K562 (cell line): ENCODE measurements at regions not wholly inside any gene's neighbourhood (a gene's known extent, or its start where the extent isn't known, plus 50 kb on each side); places are given as distances from the start of the nearest gene placed in this dataset.

Source experiments
- ATAC-seq: fragments of 200-7000 bp; cut with Tn5 transposase; 3 replicates; pipeline ENCODE4 v1.9.1; 2020; ENCODE audit warnings: moderate library complexity
- BruUV-seq: library from RNA; stranded (reverse); fragments of 400-500 nt; replicated peaks from 2 replicates; lab custom pipeline; 2021; lab: Mats Ljungman, UMichigan
- CTCF ChIA-PET: fragments of 300-600 bp; formaldehyde crosslinking; extraction: SDS; loops from one replicate; lab custom pipeline; 2021; ENCODE audit warnings: low intra/inter-chr PET ratio; lab: Yijun Ruan, JAX
- POLR2A ChIA-PET: fragments of 300-600, 350-650 bp; sonication (Branson Sonifier 250); formaldehyde crosslinking; extraction: SDS; loops from one replicate; lab custom pipeline; 2021; ENCODE audit warnings: antibody characterized with exemption, inconsistent platforms; lab: Yijun Ruan, JAX
- DNase-seq, 4 experiments: peaks; one replicate each; pipeline versions ENCODE4 v3.0.0 to v3.0.0-alpha.2; 2011 to 2018; ENCODE audit warnings: low spot score in 3 of 4, mixed read lengths in 3 of 4; ENCODE audit errors: extremely low read depth in 1 of 4
- FAIRE-seq: peaks from 2 replicates; lab custom pipeline; 2011; peaks lifted over from hg19 to GRCh38; lab: Jason Lieb, UNC
- H2AFZ ChIP-seq: 2 replicates; pipeline ENCODE4 v1.6.0; 2011; ENCODE audit warnings: low read depth, low read length, control low read depth, inconsistent platforms
- H3K27ac ChIP-seq: fragments of 200-600 bp; 3 replicates; pipeline ENCODE4 v1.8.0; 2011; ENCODE audit warnings: low read depth, mild to moderate bottlenecking, control low read depth, inconsistent platforms, low read length, moderate library complexity, mixed read lengths; ENCODE audit errors: extremely low read depth
- H3K27me3 ChIP-seq, 2 experiments: fragments of 300-600 bp in 1 of 2; 2 replicates in 1 of 2; 3 replicates in 1 of 2; pipeline versions ENCODE4 v1.6.0 to v1.8.0; 2011; ENCODE audit warnings: inconsistent platforms in 2 of 2, low read length in 2 of 2, mild to moderate bottlenecking in 1 of 2, mixed read lengths in 1 of 2, moderate library complexity in 1 of 2; ENCODE audit not compliant: control insufficient read depth in 2 of 2, insufficient read depth in 2 of 2
- H3K36me3 ChIP-seq: fragments of 300-600 bp; 3 replicates; pipeline ENCODE4 v1.8.0; 2011; ENCODE audit warnings: mild to moderate bottlenecking, low read length, inconsistent platforms; ENCODE audit not compliant: control insufficient read depth, insufficient read depth
- H3K4me1 ChIP-seq, 2 experiments: fragments of 200-600 bp in 1 of 2; replicated peaks in 1 of 2; 2 replicates in 1 of 2; 3 replicates in 1 of 2; pipeline versions ENCODE4 v1.5.1 to v1.8.0; 2011; ENCODE audit warnings: inconsistent platforms in 2 of 2, low read length in 2 of 2, mild to moderate bottlenecking in 1 of 2, mixed read lengths in 1 of 2, moderate library complexity in 1 of 2; ENCODE audit not compliant: control insufficient read depth in 2 of 2, insufficient read depth in 2 of 2
- H3K4me2 ChIP-seq: 2 replicates; pipeline ENCODE4 v1.6.1; 2011; ENCODE audit warnings: low read length, control low read depth, inconsistent platforms, mixed read lengths; ENCODE audit not compliant: insufficient read depth
- H3K4me3 ChIP-seq: fragments of 200-600 bp; sonication (generic), shearing (Covaris generic); 2 replicates; pipeline ENCODE4 v1.5.1; 2016; ENCODE audit warnings: control low read depth, inconsistent platforms
- H3K79me2 ChIP-seq: fragments of 200-600 bp; 3 replicates; pipeline ENCODE4 v1.8.0; 2011; ENCODE audit warnings: low read length, inconsistent platforms; ENCODE audit not compliant: control insufficient read depth, insufficient read depth
- H3K9ac ChIP-seq, 2 experiments: 2 replicates each; pipeline versions ENCODE4 v1.6.0 to v1.6.1; 2011; ENCODE audit warnings: low read depth in 2 of 2, low read length in 2 of 2, control low read depth in 1 of 2, inconsistent platforms in 1 of 2, mild to moderate bottlenecking in 1 of 2, mixed read lengths in 1 of 2; ENCODE audit not compliant: insufficient read depth in 1 of 2
- H3K9me1 ChIP-seq: one replicate; pipeline ENCODE4 v1.6.0; 2011; ENCODE audit warnings: inconsistent platforms, mild to moderate bottlenecking, low read length, moderate library complexity; ENCODE audit not compliant: control insufficient read depth, insufficient read depth
- H3K9me3 ChIP-seq: replicated peaks from 2 replicates; pipeline ENCODE4 v1.5.1; 2011; ENCODE audit warnings: low read depth, low read length, inconsistent platforms; ENCODE audit not compliant: control insufficient read depth, insufficient read depth
- H4K20me1 ChIP-seq: replicated peaks from 2 replicates; pipeline ENCODE4 v1.6.1; 2011; ENCODE audit warnings: low read length, inconsistent platforms, mixed read lengths; ENCODE audit not compliant: control insufficient read depth, insufficient read depth
- KDM2B ChIP-seq: fragments of 250-450 bp; sonication (Bioruptor Pico); IDR thresholded peaks from 2 replicates; pipeline ENCODE4 v1.8.0; 2021; ENCODE audit warnings: mild to moderate bottlenecking, moderate library complexity
- MYC ChIP-seq, 2 experiments: fragments of 250-450 bp in 1 of 2; sonication (Bioruptor Pico) in 1 of 2; IDR thresholded peaks; 2 replicates each; pipeline versions ENCODE4 v1.5.1 to v1.6.1; 2012 to 2021; ENCODE audit warnings: low read depth in 2 of 2, borderline replicate concordance in 1 of 2, improper control_type of control experiment in 1 of 2, low read length in 1 of 2, mild to moderate bottlenecking in 1 of 2, moderate library complexity in 1 of 2
- RBFOX2 ChIP-seq: fragments of 200-400 bp; formaldehyde crosslinking; IDR thresholded peaks from 2 replicates; pipeline ENCODE4 v1.6.1; 2017; ENCODE audit warnings: low read depth, mild to moderate bottlenecking, low read length, moderate library complexity
- ZNF436 ChIP-seq: fragments of 250-450, 450-650 bp; sonication (Bioruptor Pico); formaldehyde crosslinking; IDR thresholded peaks from 2 replicates; pipeline ENCODE4 v1.7.0; 2020; ENCODE audit warnings: mild to moderate bottlenecking
- in situ Hi-C: fragments of 300-500 bp; cut with MboI; formaldehyde crosslinking; loops from 4 replicates; pipeline ENCODE4 v1.15.0; 2018; ENCODE audit warnings: inconsistent platforms, mixed read lengths
- intact Hi-C: fragments of 100-400 bp; cut with micrococcal nuclease; formaldehyde crosslinking; loops from 2 replicates; pipeline ENCODE4 v1.14.2; 2022
- TF ChIP-seq, protein P1 (sequence below), 2 experiments: fragments of 450-650 bp in 1 of 2; sonication (generic) in 1 of 2; formaldehyde crosslinking in 1 of 2; IDR thresholded peaks; 2 replicates each; pipeline versions ENCODE4 v1.7.1 to v1.9.0; 2016 to 2022; ENCODE audit warnings: inconsistent platforms in 1 of 2, mild to moderate bottlenecking in 1 of 2, missing genetic modification reagents in 1 of 2
- TF ChIP-seq, protein P2 (sequence below): fragments of 200-400 bp; formaldehyde crosslinking; IDR thresholded peaks from 2 replicates; pipeline ENCODE4 v1.6.1; 2017; ENCODE audit warnings: mild to moderate bottlenecking, low read depth, low read length, moderate library complexity

DNA sequence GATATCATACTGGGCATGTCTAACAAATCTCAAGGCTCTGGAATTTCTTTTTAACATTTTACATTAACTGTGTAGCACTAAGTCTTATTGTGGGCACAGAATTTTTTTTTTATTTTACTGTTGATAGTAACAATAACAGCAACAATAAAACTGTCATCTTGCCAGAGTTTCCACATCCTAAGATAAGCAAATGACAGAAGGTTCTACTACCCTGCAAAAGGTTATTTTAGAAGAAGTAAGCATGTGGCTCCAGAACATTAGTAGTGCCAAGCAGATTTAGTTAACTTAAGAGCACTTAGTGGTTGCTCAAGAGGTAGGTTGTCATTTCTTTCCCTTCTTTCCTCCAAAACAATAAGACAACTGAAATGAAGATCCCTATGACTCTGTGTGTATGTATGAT is 743.0 kb upstream of the CBLB start:
- intact Hi-C loops = loop anchor here (10.0 kb wide), 1 partner anchor 1097 kb away; no protein-coding TSS in a partner anchor
- H3K4me3 ChIP-seq = no peak overlapping the region
- H3K9me3 ChIP-seq = no peaks in the 10 kb centered on the region
- H3K9me1 ChIP-seq = no peaks in the 10 kb centered on the region
- POLR2A ChIA-PET = no interaction called here
- BruUV-seq = no TSS peak
- H3K9ac ChIP-seq = no peak overlapping the region
- in situ Hi-C loops = no loop called here
- no peaks in the 10 kb centered on the region for H4K20me1 ChIP-seq
- H3K4me2 ChIP-seq = no peak overlapping the region
- CTCF ChIA-PET = no interaction called here
- FAIRE-seq (no peak), ATAC-seq (no peak), DNase-seq (no peak)
- H3K4me1 ChIP-seq = no peaks in the 10 kb centered on the region
- H3K36me3 ChIP-seq = no peaks in the 10 kb centered on the region
- H3K27me3 ChIP-seq = no peaks in the 10 kb centered on the region
- H3K79me2 ChIP-seq = no peaks in the 10 kb centered on the region
- no peak overlapping the region for H3K27ac ChIP-seq
- no peak overlapping the region for H2AFZ ChIP-seq
- no peak for TF ChIP-seq MYC (IDR thresholded peaks at IDR 0.05; ENCODE audit: low read depth, low read length)
- TF ChIP-seq MYC (CRISPR knock-in tag; IDR thresholded peaks at IDR 0.05; ENCODE audit: borderline replicate concordance, low read depth) = no peak
- TF ChIP-seq ZNF436 (CRISPR knock-in tag) = no peak
- TF ChIP-seq, protein P1, sequence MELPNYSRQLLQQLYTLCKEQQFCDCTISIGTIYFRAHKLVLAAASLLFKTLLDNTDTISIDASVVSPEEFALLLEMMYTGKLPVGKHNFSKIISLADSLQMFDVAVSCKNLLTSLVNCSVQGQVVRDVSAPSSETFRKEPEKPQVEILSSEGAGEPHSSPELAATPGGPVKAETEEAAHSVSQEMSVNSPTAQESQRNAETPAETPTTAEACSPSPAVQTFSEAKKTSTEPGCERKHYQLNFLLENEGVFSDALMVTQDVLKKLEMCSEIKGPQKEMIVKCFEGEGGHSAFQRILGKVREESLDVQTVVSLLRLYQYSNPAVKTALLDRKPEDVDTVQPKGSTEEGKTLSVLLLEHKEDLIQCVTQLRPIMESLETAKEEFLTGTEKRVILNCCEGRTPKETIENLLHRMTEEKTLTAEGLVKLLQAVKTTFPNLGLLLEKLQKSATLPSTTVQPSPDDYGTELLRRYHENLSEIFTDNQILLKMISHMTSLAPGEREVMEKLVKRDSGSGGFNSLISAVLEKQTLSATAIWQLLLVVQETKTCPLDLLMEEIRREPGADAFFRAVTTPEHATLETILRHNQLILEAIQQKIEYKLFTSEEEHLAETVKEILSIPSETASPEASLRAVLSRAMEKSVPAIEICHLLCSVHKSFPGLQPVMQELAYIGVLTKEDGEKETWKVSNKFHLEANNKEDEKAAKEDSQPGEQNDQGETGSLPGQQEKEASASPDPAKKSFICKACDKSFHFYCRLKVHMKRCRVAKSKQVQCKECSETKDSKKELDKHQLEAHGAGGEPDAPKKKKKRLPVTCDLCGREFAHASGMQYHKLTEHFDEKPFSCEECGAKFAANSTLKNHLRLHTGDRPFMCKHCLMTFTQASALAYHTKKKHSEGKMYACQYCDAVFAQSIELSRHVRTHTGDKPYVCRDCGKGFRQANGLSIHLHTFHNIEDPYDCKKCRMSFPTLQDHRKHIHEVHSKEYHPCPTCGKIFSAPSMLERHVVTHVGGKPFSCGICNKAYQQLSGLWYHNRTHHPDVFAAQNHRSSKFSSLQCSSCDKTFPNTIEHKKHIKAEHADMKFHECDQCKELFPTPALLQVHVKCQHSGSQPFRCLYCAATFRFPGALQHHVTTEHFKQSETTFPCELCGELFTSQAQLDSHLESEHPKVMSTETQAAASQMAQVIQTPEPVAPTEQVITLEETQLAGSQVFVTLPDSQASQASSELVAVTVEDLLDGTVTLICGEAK (IDR thresholded peaks at IDR 0.05) = no peak
- TF ChIP-seq, protein P1 (CRISPR knock-in tag; IDR thresholded peaks at IDR 0.05) = no peak
- TF ChIP-seq, protein P2, sequence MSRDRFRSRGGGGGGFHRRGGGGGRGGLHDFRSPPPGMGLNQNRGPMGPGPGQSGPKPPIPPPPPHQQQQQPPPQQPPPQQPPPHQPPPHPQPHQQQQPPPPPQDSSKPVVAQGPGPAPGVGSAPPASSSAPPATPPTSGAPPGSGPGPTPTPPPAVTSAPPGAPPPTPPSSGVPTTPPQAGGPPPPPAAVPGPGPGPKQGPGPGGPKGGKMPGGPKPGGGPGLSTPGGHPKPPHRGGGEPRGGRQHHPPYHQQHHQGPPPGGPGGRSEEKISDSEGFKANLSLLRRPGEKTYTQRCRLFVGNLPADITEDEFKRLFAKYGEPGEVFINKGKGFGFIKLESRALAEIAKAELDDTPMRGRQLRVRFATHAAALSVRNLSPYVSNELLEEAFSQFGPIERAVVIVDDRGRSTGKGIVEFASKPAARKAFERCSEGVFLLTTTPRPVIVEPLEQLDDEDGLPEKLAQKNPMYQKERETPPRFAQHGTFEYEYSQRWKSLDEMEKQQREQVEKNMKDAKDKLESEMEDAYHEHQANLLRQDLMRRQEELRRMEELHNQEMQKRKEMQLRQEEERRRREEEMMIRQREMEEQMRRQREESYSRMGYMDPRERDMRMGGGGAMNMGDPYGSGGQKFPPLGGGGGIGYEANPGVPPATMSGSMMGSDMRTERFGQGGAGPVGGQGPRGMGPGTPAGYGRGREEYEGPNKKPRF = no peak
- no peak for TF ChIP-seq RBFOX2
- no peak for TF ChIP-seq KDM2B (CRISPR knock-in tag)
